KOPT-K1 (cell line): ENCODE measurements at regions not wholly inside any gene's neighbourhood (a gene's known extent, or its start where the extent isn't known, plus 50 kb on each side); places are given as distances from the start of the nearest gene placed in this dataset.

Experiments
- H3K27ac ChIP-seq: fragments of 200-600 bp; sonication (generic); 2 replicates; pipeline ENCODE4 v1.5.1; 2016; ENCODE audit warnings: antibody characterized with exemption, mild to moderate bottlenecking, low read depth, low read length; ENCODE audit not compliant: poor library complexity, severe bottlenecking
- H3K36me3 ChIP-seq: fragments of 200-600 bp; sonication (generic); 2 replicates; pipeline ENCODE4 v1.5.1; 2017; ENCODE audit warnings: antibody characterized with exemption, mild to moderate bottlenecking, low read length, moderate library complexity; ENCODE audit not compliant: insufficient read depth
- H3K9me3 ChIP-seq: fragments of 200-600 bp; sonication (generic); 2 replicates; pipeline ENCODE4 v1.5.1; 2017; ENCODE audit warnings: antibody characterized with exemption, low read length, mild to moderate bottlenecking; ENCODE audit not compliant: insufficient read depth, poor library complexity, severe bottlenecking

GRCh38 chr17:73777131-73777449 lies 132.8 kb upstream of the SDK2 start:
- no peaks in the 10 kb centered on the region for H3K9me3 ChIP-seq
- no peaks in the 10 kb centered on the region for H3K36me3 ChIP-seq
- no peak overlapping the region for H3K27ac ChIP-seq

GRCh38 chr17:73782231-73782630 lies 138.0 kb upstream of the SDK2 start:
- no peaks in the 10 kb centered on the region for H3K36me3 ChIP-seq
- no peaks in the 10 kb centered on the region for H3K9me3 ChIP-seq
- H3K27ac ChIP-seq: no peak overlapping the region

DNA sequence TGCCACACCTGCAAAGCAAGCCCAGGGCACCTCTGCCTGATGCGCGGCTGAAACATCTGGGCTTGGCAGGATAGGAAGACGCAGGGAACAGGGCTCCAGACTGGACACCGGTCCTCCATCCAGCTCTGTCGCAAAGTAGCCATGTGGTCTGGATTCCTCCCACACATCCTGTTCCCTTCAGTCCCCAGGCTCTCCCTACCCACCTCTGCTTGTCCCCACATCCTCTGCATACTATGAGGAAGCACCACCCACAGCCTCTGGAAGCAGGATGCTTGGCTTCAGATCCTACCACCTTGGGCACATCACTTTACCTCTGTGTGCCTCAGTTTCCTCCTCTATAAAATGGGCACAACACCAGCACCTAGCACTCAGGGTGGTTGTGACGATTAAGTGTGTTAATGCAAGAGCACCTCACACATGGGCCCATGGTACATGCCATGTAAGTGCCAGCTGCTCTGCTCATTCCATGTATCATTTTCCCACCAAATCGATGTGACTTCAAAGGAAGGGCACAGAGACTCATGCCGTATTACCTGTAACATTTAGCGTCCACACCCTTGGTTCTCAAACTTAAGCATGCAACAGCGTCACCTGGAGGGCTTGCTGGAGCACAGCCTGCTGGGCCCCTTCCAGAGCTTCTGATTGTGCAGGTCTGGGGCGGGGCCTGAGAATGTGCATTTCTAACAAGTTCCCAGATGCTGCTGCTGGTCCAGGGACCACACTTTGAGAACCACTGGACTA lies 138.6 kb upstream of the SDK2 start:
- no peak overlapping the region for H3K27ac ChIP-seq
- H3K9me3 ChIP-seq: no peaks in the 10 kb centered on the region
- no peaks in the 10 kb centered on the region for H3K36me3 ChIP-seq

DNA sequence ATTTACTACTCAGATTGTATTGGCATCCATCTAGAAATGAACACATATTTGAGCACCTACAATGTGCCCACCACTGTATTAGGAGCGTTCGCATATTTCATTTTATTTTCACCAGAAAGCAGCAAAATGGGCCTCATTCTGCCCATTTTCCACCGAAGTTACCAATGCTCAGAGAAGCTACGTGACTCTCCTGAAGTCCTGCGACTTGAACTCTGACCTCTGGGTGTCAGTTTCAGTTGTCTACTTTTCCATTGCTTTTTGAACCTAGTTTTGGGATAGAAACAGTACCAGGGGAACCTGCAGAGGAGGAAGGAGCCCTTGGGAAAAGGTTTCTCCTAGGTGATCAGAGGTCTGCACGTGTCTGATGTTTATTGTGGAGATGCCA lies 139.1 kb upstream of the SDK2 start:
- Histone ChIP-seq H3K9me3 (no peaks in the 10 kb centered on the region), H3K27ac (no peak overlapping the region)

GRCh38 chr17:73783945-73784603 lies 139.8 kb upstream of the SDK2 start:
- Histone ChIP-seq H3K36me3 (no peaks in the 10 kb centered on the region), H3K9me3 (no peaks in the 10 kb centered on the region), H3K27ac (no peak overlapping the region)

More for the DNA sequence above, 139.1 kb upstream of the SDK2 start:
- no peaks in the 10 kb centered on the region for H3K36me3 ChIP-seq

- Histone ChIP-seq H3K9me3 (no peaks in the 10 kb centered on the region), H3K27ac (no peak overlapping the region), H3K36me3 (no peaks in the 10 kb centered on the region)
Observed at GRCh38 chr17:73785496-73785895, 141.3 kb upstream of the SDK2 start.

- no peaks in the 10 kb centered on the region for H3K36me3 ChIP-seq
- H3K27ac ChIP-seq: no peak overlapping the region
- no peaks in the 10 kb centered on the region for H3K9me3 ChIP-seq
Observed at GRCh38 chr17:73785958-73786743, 141.9 kb upstream of the SDK2 start.

DNA sequence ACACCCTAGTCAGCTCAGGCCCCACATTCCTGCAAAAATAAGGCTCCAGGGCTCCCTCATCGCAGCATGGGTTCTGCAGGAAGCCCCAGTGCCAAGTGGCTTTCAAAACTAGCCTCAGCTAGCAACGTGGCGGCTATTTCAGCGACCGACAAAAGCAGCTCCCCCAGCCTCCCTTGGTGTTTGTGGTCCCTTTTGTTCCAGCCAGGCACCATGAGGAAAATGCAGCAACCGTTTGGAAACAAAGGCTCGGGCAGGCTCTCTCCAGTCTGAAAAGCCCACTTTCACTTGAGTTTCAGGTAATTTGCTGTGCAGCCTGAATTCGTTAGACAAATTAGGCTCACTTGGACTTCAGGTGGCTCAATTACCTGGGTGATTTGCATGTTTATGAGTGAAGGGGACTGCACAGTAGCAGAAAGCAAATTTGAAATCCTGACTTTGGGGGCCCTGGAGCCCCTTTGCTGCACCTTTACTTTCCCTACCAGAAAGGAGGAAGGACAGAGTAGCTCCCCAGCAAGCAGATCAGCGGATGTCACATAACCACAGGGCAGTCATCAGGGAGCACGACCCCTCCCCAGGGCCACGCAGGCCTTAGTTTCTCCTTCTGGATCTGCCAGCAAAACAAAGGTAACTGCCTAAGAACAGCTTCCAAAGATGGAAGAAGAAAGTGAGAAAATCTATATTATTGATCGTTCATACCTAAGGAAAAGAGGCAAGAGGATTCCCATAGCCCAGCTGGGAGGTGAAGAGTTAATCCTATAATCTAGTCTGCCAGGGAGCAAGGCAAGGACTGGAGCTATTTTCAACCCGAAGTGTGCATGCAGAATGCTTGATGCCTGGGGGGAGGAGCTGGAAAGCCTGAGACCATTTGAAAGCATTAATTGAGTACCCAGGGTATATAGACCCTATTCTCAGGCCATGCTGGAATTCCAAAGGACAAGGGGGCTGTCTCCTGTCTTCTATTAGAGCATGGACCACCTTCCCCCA lies 143.1 kb upstream of the SDK2 start:
- no peak overlapping the region for H3K27ac ChIP-seq
- H3K36me3 ChIP-seq: no peaks in the 10 kb centered on the region
- H3K9me3 ChIP-seq: no peaks in the 10 kb centered on the region

- Histone ChIP-seq H3K9me3 (no peaks in the 10 kb centered on the region), H3K27ac (no peak overlapping the region), H3K36me3 (no peaks in the 10 kb centered on the region)
Observed at GRCh38 chr17:73788111-73788510, 143.9 kb upstream of the SDK2 start.

GRCh38 chr17:73791121-73791520 lies 146.9 kb upstream of the SDK2 start:
- no peaks in the 10 kb centered on the region for H3K36me3 ChIP-seq
- no peak overlapping the region for H3K27ac ChIP-seq

GRCh38 chr17:73791631-73792030 lies 147.4 kb upstream of the SDK2 start:
- Histone ChIP-seq H3K27ac (no peak overlapping the region), H3K36me3 (no peaks in the 10 kb centered on the region)

More at GRCh38 chr17:73791121-73791520, 146.9 kb upstream of the SDK2 start:
- no peaks in the 10 kb centered on the region for H3K9me3 ChIP-seq

DNA sequence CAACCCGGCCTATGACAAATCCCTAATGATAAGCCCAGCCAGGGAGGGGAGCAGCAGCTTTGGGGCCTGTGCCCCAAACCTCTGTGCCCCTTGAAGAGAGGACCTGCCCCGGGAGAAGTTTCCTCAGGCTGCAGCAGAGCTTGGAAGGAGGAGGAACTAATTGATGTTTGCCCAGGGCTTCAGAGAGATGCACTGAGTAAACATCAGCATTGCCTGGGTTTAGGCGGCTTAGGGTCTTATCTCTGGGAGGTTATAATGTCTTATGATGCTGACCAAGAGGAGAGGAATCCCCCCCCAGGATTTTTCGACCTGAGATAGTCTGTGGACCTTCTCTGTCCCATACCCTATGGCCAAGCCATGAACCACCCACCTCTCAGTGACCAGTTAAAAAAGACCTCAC lies 148.7 kb upstream of the SDK2 start:
- Histone ChIP-seq H3K36me3 (no peaks in the 10 kb centered on the region), H3K9me3 (no peaks in the 10 kb centered on the region), H3K27ac (no peak overlapping the region)

More at GRCh38 chr17:73791631-73792030, 147.4 kb upstream of the SDK2 start:
- H3K9me3 ChIP-seq: no peaks in the 10 kb centered on the region

GRCh38 chr17:73794336-73794735 lies 150.1 kb upstream of the SDK2 start:
- Histone ChIP-seq H3K36me3 (no peaks in the 10 kb centered on the region), H3K27ac (no peak overlapping the region), H3K9me3 (no peaks in the 10 kb centered on the region)

- H3K27ac ChIP-seq: no peak overlapping the region
Observed at GRCh38 chr17:73795730-73796129, 151.5 kb upstream of the SDK2 start.

More at GRCh38 chr17:73795730-73796129, 151.5 kb upstream of the SDK2 start:
- Histone ChIP-seq H3K36me3 (no peaks in the 10 kb centered on the region), H3K9me3 (no peaks in the 10 kb centered on the region)
